Activated CD4-positive, alpha-beta T cell treated with anti-CD3 and anti-CD28 coated beads, Interleukin-2, Interleukin-4, amounts not matched to agents 100 ng/mL and 50 ng/mL, durations not matched to agents 16 hours and 8 hours (primary cell): ENCODE measurements at regions not wholly inside any gene's neighbourhood (a gene's known extent, or its start where the extent isn't known, plus 50 kb on each side); places are given as distances from the start of the nearest gene placed in this dataset.
A peak's percentile ranks its signal among the peaks of the same experiment; 100 is the strongest.

Experiments used
- DNase-seq: peaks from one replicate; pipeline ENCODE4 v3.0.0-alpha.2; 2020; ENCODE audit warnings: low spot score

DNA sequence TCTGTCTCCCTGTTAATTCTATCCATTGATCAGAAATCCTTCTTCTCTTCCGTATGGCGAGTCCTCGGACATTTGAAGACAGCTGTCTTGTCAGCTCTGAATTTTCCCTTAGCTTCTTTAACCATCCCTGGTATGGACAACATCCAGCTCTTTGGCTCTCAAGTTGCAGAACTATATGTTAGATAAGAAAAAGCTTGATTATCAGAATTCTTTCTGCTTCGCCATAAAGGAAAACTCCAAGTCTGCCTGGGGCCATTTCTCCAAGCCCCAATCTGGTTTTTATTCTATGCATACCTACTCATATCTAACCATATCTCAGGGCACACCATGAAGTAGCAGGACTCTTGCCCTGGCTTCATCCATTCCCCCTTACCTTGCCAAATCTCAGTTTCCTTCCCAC lies 215.7 kb upstream of the TMC3 start:
- DNase-seq = no peak

DNA sequence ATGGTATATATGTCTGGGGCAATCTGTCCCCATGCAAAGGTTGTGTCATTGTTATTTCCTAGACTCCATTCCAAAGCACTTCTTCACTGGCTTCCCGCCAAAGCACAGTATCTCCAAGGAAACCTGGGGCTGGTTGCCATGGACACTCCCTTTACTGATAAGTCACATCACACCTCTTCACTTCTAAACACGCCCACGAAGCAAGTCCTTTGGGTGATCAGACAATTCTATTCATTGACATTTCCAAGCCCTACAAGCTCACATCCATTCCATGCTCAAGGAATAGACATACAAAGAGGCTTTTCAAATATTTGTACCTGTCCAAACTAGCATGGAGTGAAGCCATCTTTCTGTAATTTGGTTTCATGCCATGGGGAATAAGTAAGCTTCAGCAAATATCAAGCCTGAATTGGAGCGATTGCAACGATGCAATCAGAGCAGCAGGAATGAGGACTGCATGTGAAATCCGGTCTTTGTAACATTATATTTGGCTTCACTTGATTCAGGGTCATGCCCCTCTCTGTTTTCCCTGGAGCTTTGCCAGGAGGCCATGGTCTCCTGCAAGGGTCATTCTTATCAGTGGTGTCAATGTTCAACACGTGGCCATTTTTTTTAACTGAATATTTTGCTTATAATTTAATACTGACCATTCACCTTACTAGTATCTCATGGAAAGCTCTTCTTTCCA lies 201.6 kb upstream of the TMC3 start:
- DNase-seq = no peak

DNA sequence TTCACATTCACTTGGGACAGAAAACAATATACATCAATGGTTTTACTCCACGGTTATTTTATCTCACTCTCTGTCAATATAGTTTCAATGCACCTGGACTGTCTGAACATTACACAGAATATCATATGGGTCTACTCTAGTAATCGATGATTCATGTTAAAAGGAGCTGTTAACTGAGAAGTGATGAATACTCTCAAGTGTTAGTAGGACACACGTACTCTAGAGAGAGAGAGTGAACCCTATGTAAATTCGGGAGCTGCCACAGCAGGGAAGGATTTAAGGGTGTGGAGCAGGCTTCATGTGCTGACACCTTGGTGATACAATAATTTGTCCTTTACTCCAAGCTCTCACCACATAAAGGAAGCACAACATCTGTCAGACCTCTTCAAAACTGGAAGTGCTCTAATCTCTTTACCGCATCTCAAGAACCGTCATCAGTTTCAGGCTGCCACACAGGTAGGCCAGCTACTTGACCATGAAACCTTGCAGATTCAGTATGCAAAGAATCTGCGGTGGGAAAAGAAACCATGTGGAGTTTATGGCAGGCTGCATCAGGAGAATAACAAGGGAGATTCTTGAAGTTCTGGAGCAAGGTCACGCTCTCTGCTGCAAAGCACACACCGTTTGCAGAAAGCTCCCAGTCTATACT lies 199.2 kb upstream of the TMC3 start:
- peak; percentile 1 for DNase-seq

DNA sequence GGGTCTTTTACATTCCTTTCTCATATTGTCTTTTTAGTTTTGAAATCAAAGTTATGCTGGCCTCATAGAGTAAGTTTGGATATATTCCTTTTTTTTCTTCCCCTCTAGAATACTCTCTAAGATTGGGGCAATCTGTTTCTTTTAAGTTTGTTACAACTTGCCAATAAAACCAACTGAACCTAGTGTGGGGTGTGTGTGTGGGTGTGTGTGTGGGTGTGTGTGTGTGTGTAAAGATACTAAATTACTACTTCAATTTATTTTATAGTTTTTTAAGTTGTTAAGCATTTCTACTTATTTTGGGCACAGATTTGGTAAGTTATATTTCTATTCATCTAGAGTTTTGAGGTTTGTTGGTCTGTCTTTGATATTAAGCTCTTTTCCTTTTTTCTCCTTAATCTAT lies 198.2 kb upstream of the TMC3 start:
- DNase-seq = no peak

DNA sequence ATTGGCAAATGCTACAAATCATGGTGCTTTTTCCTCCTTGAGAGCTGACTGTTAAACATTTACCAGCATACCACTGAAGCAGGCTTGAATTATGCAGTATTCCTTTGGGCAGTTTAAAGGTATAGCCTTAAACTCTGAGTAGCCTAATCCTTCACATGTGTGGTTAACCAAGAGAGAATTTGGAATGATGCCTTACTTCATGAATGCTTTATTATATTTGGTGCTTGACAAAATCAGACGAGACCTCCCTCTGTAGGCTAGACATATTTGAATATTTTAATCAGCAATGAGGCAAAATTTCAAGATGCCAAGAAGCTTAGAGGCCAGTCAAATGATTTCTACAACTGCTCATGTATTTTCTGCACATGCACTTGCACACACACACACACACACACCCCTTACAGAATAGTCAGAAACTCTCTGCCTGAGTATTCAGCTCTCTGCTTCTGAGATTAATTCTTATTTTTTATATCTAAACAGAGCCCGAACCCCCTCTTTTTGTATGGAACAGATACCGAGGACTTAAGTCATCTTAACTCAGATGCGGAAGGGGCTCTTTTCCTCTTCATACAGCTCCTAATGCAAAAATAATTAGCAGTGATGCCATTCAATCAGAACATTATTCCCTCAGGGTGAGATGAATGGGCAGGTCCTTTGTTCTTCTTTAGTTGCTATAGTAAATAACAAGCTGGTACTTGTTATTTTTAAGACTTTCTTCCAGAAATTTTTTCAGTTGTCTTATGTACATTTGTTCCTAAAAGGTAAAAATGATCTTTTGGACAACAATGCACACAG lies 195.5 kb upstream of the TMC3 start:
- DNase-seq = no peak

DNA sequence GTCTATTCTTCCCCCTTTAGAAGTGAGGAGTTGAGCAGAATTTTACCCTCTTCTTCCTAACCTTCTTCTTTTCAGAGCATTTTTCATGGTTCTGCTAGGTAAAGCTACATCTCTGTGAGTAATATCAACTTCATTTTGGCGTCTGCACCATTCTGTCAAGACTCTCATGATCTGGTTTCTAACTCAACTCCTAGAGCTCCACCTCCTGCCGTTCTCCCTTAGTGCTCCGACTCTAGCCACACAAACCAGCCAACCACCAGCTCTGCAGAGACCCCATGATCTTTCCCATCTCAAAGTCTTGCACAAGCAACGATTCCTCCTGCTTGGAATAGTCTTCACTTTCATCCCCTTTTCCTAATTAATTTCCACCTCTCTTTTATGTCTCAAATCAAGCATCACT lies 193.9 kb upstream of the TMC3 start:
- no peak for DNase-seq

DNA sequence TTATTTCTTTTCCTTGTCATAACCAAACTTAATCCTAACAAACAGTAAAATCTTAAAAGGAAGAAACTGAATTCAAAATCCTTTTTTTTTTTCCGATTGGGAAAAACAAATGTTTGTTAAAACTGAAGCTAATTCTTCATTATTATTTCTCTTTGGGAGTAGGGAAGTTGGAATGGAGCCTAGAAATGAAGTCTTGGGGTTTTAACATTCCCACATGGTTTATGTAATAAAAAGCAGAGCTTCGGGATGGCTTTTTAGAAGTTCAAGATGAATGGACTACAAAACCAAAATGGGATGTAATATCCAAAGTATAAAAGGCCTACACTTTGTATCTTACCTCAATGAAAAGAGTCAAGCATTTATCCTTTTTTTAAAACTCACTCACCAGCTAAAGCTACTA lies 189.0 kb upstream of the TMC3 start:
- DNase-seq = no peak

DNA sequence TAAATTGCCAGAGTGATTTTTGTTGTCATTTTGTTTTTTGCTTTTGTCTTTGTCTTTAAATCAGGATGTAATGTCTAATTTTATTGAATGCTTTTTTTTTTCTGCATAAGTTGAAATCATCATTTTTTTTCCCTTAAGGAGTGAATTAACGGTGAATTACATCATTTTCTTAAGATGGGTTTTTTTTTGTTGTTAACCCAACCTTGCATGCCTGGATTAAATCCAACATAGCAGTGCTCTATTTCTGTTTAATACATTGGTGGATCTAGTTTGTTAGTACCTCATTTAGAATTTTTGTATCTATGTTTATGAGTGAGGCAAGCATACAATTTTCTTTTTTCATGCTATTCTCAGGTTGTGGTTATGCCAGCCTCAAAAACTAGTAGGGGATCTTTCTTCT lies 186.4 kb upstream of the TMC3 start:
- no peak for DNase-seq

DNA sequence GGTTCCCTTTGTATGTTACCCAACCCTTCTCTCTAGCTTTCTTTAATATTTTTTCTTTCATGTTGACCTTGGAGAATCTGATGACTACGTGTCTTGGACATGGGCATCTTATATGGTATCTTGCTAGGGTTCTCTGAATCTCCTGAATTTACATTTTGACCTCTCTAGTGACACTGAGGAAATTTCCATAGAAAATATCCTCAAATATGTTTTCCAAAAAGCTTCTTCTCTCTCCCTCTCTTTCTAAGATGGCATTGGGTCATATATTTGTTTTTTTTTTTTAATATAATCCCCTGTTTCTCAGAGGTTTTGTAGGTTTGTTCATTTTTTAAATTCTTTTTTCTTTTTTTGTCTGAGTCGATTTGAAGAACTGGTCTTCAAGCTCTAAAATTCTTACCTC lies 184.0 kb upstream of the TMC3 start:
- no peak for DNase-seq

DNA sequence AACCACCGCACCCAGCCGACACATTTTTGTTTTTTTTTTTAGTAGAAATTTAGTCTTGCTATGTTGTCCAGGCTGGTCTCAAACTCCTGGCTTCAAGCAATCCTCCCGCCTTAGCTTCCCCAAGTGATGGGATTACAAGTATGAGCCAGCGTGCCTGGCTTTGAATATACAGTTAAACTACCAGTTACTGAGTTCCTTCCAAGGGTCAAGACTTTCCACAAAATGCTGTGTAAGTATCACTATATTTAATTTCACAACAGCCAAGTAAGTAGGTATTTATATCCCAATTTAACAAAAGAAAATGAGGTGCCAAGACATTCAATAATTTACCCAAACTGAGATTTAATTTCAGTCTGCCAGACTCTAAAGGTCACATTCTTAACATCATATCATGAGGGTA lies 181.3 kb upstream of the TMC3 start:
- no peak for DNase-seq

DNA sequence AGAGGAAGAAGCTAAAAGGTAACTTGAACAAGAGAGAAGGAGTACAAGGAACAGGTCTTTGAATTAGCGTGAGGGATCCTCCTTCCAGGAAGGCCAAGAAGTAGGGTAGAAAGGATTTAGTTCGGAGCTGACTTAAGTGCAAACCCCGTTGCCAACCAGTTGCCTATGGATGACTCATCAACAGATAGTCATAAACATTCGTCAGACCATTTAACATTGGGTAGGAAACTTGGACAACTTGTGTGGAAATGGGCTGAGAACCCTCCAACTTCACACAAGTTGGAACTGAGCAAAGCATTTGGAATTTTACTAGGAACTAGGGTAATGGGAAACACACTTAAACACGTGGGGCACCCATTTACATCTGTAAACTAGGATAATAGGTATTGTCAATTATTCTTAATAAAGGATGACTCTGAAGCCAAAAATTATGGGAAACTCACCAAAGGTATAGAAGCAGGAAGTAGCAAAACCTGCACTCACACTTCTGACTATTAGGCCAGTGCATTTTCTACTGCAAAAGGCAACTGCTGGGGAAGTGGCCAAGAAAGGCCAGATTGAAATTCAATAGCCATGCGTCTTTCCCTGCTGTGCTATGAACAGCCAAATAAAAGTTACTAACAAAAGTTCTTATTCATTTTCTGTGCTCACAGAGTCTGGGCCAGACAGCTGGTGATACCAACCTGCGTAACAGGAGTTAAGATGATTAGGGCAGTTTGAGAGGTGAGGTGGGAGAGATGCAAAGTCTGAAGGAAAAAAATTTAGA lies 174.5 kb upstream of the TMC3 start:
- no peak for DNase-seq

DNA sequence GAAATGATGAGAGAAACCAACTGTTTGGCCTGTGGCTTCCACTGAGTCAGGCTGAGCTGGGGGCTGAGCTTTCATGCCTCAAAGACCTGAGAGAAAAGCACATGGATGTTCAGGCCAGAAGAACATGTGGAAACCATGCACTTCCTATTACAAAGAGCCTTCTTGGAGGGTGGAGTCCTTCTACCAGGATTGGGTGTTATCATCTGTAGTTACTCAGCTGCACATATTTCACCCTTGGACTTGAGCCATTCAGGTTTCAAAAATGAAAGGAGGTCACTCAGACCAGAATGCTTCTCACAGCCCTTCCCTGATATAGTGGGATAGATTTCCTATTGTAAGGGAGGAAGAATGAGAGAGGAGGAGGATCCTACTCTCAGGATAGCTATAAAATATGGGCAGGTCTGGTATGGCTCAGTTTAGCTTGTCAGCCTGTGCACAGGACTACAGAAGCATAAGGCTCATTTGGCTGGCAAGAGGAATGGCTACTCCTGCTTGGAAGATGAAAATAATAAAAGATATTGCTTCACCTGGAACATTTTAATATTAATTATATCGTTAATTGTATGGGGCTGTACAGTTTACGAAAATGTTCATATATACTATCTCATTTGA lies 173.6 kb upstream of the TMC3 start:
- DNase-seq = no peak

DNA sequence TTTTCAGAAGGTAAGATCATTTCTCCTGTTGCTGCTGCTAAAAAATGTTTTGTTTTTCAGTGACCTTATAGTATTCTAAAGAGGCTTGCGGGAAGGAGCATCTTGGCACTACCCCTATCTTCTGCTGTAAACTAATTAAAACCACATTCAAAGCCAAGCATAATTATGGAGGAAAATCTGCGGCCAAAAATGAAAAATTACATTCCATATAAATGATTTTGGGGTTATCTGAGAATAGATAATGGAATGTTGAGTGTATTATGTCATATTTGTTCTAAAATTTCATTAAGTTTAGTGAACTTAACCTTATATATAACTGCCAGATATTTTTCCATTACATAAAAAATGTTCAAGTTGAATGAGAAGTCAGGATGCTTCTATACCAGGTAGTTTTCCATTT lies 170.4 kb upstream of the TMC3 start:
- no peak for DNase-seq

DNA sequence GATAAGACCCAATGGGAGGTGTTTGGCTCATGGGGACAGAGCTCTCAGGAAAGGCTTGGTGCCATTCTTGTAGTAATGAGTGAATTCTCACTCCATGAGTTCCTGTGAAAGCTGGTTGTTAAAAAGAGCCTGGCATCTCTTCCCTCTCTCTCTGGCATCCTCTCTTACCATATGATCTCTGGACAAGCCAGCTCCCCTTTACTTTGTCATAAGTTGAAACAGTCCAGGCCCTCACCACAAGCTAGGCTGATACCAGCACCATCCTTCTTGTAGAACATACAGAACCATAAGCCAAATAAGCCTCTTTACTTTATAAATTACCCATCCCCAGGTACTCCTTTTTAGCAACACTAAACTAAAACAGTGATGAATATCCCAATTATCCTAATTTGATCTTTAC lies 166.9 kb upstream of the TMC3 start:
- DNase-seq = no peak

DNA sequence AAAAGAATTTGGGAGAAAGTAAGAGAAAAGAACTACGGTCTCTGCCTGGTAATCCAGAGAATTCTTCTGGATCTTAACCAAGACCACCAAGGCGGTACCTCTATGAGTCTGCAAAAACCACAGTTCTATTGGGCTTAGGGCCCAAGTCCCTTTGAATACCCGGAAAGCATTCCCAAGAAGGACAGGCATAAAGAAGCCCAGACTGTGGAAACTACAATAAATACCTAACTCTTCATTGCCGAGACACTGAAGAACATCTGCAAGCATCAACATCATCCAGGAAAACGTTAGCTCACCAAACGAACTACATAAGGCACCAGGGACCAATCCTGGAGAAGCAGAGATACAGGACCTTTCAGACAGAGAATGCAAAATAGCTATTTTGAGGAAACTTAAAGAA lies 162.3 kb upstream of the TMC3 start:
- DNase-seq = no peak

DNA sequence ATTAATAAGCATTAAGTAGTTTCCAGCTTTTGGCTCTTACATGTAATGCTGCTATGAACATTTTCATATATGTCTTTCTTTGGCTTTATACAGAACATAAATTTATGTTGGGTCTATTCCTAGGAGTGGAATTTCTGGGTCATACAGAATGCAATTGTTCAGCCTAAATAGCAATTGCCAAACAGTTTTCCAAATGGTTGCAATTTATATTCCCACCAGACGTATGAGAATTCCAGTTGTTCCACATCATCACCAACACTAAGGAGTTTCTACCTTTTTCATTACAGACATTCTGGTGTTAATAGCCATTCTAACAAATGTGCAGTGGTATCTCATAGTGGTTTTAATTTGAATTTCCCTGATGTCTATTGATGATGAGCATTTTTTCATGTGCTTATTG lies 160.1 kb upstream of the TMC3 start:
- DNase-seq = no peak

DNA sequence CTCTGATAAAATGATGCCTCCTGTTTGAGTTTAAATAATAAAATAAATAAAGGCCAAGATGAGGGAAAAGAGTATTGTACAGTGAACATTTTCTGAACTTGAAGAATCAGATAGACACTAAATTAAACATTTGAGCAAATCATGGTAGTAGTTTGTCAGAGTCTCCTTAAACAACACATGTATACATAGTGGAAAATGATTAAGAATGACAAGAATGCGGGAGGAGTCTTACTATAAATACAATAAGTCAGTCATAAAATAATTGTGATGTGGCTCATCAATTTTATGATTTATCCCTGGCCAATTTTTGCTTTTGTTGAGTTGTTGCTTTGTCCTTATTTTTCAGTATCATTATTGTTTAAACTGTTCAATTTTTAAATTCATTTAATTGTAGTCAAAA lies 158.0 kb upstream of the TMC3 start:
- DNase-seq = no peak

DNA sequence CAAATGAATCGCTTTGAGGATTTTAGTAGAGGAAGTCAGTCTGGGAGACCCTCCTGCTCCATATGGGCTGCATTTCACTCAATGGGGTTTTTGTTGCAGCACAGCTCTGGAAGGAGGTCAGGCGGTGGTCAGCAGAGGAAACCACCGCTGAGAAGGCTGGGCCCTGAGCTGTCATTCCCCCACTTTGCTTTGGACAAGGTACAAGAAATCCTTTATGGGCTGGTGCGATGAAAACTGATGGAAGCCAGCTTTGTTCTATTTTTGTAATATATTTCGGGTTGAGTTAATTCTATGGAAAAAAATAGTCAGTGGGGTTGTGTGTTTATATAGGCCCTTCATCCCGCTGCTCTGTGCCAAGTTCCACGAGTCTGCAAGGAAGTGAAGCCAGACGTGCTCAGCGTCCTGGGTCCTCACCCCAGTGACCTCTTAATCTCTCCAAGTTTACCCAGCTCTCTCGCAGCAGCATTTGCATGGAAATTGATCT lies 157.1 kb upstream of the TMC3 start:
- DNase-seq = no peak

DNA sequence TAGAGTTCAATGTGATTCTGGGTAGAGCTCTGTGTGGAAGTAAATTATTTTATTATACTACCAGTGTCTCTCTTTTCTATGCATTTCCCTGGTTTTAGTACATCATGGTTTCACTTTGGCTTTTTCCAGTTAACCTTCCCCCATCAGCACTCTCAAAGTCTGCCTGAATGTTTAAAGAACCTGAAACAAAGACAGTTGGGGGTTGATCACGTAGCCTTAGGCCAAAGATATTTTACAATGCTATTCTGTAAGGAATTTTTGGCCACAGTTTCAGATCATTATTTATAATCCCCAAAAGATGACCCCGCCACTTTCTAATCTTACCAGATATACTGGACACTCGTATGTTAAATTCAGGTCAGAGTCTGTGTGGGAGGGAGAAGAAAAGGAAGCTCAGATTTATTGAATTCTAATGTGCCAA lies 156.3 kb upstream of the TMC3 start:
- DNase-seq = no peak

DNA sequence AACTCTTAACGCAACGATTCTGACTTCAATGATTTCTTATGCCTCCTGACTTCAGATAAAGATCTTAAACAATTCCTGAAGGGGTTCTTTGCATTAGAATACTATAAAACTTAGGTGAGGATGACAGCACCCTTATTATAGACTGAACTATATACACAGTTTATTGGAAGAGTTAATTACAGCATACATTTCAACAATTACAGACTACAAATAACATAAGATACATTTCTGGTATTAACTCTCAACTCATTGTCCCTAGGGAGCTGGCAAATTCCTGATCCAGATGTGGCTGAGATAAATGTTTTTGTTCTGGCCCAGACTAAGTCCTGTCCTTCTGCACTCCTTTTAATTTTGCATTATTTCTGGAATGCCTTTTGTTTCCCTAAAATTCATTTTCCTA lies 155.5 kb upstream of the TMC3 start:
- no peak for DNase-seq

DNA sequence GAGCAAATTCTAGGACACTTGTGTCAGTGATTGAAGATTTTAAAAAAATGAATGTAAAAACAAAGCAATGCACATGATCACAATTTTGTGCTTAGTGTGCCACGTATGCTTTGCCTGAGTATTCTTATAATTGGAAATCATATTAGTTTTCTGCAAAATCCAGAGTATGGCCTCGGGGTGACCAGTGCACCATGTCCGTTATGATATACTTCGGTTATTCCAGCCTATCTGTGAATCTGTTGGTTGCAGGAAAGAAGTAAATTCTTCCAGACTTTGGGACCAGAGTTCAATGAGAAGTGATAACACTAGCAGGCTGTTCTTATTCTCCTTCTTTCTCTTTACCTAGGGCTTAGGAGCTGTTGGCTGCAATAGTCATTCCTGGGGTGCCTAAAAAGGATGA lies 152.0 kb upstream of the TMC3 start:
- DNase-seq = no peak

DNA sequence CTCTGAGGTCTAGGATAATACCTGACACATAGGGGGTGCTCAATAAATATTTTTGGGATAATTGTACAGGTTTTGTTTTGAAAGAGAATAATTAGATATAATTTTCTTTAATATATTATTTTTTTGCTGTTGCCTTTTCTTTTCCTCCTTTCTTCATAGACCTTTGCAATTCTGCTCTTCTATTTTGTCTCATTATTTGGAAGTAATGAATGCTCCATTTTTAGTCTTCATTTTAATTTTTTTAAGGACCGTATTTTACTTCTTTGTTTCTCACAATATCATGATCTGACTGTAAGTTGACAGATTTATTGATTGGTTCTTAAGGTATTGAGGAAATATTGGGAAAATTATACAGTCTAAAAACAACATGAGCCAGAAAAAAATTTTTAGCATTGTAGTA lies 150.5 kb upstream of the TMC3 start:
- DNase-seq = no peak
